Posterior vena cava (tissue), 2 donors: ENCODE measurements at regions not wholly inside any gene's neighbourhood (a gene's known extent, or its start where the extent isn't known, plus 50 kb on each side); places are given as distances from the start of the nearest gene placed in this dataset.
"Not testable (repeated sequence)": the region's sequence is repeated elsewhere in the genome, so short reads cannot be mapped to it uniquely, and the experiment has no call there.

Source experiments
- DNase-seq: peaks from one replicate; pipeline ENCODE4 v3.0.0-alpha.2; 2020; ENCODE audit warnings: low spot score
- intact Hi-C, 2 donors: fragments of 100-400 bp; cut with DNase I; formaldehyde crosslinking; loops; one replicate each; pipeline versions ENCODE4 v1.14.1 to v1.14.2; 2022 to 2023
- donor health status: DM: yes; HTN: yes; CAD: no.
- donor health status: DM: yes; HTN: yes; CAD: no.

DNA sequence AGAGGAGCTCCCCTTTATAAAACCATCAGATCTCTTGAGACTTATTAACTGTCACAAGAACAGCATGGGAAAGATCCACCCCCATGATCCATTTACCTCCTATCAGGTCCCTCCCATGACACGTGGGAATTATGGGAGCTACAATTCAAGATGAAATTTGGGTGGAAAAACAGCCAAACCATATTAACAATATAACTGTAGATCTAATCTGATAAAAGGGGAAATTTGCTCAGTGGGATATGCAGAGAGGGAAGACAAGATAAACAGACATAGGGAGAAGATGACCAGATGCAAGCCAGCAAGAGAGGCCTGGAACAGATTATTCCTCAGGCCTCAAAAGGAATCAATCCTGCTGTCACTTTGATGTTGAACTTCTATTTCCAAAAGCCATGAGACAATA, 841.5 kb downstream of the LRRIQ3 start:
- intact Hi-C loops, result no loop called here
- no peak for DNase-seq

DNA sequence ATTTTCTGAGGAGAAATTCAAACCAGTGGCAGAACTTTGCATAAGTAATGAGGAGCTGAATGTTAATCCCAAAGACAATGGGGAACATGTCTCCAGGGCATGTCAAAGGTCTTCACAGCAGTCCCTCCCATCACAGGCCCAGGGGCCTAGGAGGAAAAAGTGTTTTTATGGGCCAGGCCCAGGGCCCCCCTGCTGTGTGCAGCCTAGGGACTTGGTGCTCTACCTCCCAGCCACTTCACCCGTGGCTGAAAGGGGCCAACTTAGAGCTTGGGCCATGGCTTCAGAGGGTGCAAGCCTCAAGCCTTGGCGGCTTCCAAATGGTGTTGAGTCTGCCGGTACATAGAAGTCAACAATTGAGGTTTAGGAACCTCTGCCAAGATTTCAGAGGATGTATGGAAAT, 854.0 kb downstream of the LRRIQ3 start:
- intact Hi-C loops, result no loop called here
- peak; percentile 77 for DNase-seq

DNA sequence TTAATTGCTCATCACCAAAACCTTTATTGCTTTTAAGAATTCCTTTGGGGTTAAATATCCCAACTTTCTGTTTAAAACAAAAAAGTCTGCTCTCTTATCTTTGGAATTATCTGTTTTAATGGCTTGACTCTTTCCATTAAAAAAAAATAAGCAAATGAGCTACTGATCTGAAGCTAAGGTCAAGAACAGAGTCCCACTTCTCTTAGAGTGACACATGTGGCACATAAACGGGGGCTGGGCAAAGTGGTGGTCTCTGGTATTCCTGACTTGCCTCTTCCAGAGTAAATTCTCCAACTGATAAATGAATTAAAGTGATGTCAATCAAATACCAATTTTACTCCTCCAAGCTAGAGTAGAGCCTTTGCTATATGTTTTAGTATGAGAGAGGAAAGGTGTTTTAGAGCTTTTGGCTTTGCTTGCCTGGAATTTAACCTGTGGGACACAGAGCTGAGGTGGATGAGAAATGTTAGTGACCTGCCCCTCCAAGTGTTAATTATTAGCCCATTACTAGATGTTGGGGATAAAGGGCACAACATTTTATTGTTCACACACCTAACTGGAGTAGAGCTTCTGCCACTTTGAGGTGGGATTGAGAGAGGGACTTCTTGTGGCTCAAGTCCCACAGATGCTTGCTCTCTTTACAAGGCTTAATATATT, 864.0 kb downstream of the LRRIQ3 start:
- intact Hi-C loops, result no loop called here
- DNase-seq, result no peak

DNA sequence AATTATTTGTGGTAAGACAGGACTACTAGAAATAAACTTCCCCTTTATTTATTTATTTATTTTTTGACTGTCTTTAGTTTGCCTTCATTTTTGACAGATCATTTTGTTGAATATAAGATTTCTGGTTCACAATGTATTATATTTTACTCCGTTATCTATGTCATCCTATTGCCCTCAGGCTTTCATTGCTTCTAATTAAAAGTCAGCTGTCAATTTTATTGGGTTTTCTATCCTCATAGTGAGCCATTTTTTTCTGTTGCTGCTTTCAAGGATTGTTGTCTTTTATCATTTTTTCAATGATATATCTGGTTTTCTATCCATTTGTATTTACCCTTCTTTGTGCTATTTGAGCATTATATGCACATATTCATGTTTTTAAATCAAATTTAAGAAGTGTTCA, 866.2 kb downstream of the LRRIQ3 start:
- intact Hi-C loops, result no loop called here
- no peak for DNase-seq

DNA sequence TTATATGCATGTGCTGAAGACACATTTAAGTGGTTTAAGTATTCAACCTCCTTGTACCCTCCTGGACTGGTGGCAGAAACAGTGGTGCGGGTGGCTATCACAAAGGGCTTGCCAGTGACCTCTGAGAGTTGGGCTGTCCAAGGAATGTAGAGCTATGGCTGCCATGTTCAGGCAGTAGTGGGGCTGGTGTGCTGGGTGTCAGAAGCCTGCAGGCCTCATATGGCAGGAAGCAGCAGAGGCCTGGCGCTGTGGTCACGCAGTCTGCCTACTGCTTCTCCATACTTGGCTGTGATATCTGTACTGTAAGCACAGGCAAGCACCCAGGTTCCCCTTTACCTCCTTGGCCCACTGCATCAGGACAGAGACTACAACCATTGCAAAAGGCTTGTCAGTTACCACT, 870.0 kb downstream of the LRRIQ3 start:
- intact Hi-C loops, result no loop called here
- DNase-seq, result no peak

DNA sequence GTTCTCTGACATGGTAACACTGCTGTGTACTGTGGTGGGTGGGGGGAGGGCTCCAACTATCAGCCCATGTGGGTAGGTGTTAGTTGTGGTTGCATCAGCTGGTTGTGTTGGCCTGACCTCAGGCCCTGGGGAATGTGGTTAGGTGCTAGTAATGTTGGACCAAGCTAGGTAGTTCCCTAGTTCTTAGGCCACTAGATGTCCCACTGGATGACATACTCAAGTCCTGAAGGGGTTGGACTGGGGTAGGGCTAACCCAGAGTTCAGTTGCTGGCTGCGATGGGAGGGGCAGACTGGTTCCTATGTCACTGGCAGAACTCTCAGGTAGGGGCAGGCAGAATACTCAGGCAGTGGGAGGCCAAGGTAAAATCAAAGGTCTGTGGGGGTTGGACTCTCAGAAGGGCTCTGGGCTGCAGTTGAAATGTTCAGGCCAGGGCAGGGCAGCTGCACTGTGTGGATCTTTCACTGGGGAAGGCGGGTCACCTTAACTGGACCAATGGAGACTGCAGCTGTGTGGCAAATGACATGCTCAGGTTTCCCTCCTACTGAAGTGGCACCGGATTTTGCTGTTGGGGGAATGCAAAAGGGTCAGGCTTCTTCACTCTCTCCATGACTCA, 870.7 kb downstream of the LRRIQ3 start:
- intact Hi-C loops, result no loop called here
- DNase-seq, result no peak

DNA sequence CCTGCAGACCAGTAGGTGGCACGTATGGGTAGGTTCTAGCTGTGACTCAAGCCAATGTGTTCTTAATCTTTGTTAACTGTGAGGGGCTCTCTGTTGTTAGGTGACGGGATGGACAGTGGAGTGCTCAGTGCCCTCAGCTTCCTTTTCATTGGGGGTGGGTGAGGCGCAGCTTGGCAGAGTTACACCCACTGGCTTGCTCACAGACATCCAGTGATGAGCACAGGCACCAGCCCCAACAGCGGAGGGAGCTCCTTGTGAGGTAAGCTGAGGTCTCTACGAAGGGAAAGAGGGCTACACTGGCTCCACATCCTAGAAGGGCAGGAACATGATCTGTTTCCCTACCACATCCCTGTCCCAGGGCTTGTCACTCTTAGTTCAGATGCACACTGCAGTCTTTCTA, 871.3 kb downstream of the LRRIQ3 start:
- intact Hi-C loops, result no loop called here
- peak; percentile 66 for DNase-seq

DNA sequence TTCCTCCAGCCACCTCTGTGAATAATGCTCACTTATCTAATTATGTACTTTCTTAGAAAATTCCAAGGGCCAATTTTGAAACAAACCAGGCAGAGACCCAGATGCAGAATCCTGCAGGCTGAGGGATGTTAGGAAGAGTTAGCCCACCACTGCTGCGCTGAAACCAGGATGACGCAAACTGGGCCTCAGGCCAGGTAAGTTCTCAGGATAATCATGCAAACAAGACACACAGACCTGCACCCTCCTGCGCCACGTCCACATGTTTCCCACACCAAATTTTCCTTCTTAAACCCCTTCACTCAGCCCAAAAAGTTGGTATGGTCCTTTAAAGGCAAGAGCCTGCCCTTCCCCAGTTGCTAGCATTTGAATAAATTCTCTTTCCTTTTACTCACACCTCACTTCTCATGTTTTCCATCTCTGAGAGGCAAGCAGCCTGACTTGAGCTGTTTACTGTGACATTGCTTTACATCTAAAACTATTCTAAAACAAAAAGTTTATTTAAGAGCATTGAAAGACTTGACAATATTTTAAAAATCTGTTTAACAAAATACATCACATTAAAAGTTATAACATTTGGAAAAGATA, 887.1 kb downstream of the LRRIQ3 start:
- no peak for DNase-seq
- intact Hi-C loops, result no loop called here

DNA sequence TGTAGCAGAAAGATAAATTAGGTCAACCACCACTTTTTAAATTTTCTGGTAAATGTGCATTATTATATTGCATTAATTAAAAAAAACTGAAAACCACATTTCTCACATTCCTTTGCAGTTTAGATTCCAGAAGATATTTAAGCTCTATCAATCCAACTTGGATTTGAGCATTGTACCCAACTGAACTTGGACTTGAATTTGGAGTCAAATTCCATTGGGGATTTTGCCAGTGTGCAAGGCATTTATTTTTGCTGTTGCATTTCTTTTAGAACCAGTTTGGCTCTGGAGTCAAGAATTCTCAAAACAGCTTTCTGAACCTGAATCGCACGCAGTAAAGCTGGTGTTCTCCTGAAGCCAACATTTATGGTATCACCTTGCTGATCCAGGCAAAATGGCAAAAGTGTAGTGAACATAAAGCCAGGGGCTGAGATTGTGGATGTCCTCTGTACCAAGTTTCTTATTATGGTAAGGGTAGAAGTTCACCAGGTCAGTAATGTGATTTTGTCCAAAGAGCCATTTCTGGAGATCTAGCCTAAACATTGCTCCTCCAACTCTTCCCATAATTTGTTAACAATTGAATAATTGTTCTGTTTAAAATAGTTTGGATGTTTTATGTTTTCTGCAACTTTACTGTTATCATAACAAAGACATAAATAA, 890.9 kb downstream of the LRRIQ3 start:
- no peak for DNase-seq
- intact Hi-C loops, result no loop called here

DNA sequence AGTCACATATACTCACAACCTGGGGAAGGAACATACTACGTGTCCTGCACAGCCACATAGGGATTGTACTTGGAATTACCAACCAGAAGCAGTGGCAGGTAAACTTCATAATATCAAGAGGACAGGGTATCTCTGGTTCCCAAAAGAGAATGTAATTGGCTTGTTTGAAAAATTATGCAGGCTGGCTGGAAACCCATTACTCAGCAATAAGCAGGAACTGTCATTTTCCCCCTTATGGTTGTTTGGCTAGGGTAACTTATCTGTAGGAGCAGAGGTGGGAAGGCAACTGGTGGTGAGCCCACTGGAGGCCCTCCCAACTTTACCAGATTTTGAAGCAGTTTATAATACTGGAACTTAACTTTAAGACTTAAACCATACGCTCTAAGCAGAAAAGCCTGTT, 924.1 kb downstream of the LRRIQ3 start:
- no peak for DNase-seq
- intact Hi-C loops, result no loop called here

DNA sequence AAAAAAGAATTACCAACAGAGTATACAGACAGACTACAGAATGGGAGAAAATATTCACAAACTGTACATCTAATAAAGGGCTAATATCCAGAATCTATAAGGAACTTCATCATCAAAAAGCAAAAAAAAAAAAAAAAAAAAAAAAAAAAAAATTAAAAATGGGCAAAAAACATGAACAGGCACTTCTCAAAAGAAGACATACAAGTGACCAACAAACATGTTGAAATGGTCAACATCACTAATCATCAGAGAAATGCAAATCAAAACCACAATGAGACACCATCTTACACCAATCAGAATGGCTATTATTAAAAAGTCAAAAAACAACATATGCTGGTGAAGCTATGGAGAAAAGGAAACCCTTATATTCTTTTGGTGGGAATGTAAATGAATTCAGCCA, 952.8 kb downstream of the LRRIQ3 start:
- DNase-seq, intact Hi-C loops: not testable (repeated sequence)

DNA sequence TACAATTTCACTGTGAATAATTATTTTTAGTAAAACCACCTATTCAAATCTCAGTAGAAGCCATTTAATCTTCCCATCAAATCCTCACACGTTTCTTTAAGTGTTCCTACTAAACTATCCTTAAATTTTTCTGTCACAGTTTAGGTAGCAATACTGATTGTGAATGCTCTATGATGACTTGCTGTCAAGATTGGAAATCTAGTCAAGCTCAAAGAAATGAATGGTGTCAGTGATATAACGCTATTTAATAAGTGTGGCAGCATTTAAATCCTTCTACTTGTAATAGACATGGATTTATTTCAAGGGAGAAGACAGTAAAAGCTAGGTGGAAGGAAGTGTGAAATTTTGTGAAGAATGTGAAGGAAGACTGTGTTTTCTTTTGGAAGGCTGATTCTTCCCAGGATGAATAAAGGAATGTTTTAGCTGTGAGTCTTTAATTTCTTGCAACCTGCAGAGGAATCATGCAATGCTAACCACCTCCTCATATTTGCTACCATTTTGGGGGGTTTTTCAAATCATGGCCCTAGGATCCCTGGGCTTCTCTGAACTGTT, 936.7 kb upstream of the NEGR1 start:
- DNase-seq, result no peak
- intact Hi-C loops, result no loop called here

DNA sequence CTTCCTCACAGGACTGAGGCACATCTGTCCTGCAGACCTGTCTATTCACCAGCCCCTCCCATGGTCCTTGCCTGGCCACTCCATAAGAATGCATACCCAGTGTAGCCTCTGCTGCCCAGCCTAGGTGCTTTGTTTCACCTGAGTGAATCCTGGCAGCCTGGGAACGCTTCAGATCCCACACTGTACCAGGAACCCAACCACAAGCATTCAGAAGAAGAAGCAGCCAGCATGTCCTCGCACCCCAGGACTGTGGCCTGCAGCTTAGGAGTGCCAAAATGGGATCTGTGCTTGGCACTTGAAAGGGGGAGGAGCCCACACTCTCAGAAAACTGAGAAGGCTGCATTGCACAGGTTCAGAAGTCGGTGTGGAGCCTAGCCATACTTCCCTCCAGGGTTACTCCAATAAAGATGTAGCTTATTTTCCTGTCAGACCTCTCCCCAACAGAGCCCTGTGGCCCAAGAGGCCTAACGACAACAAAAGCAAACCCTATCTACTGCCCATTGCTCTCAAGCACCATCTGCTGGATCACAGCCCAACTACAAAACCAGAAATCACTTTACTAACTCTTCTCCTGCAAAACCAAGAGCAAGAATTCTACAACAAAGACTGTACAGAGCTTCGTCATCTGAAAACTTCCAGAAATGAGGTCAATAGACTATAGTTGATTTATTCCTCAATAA, 923.1 kb upstream of the NEGR1 start:
- DNase-seq, result no peak
- intact Hi-C loops, result no loop called here

DNA sequence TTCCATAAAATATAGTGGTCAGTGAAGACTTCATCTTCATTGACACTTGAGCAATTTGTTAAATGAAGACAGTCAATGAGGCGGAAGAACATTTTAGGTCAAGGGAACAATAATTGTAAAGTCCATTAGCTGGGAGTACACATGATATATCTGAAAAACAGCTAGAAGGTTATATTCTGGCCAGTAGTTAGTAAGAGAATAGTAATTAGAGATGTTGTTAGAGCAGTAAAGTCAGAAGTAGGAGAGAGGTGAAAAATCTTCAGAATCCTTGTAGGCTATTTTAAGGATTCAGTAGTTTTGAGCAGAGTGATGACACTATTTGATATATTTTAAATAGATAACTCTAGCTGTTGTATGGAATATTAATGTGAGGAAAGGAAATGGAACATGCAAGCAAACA, 915.6 kb upstream of the NEGR1 start:
- intact Hi-C loops, result no loop called here
- DNase-seq, result no peak

DNA sequence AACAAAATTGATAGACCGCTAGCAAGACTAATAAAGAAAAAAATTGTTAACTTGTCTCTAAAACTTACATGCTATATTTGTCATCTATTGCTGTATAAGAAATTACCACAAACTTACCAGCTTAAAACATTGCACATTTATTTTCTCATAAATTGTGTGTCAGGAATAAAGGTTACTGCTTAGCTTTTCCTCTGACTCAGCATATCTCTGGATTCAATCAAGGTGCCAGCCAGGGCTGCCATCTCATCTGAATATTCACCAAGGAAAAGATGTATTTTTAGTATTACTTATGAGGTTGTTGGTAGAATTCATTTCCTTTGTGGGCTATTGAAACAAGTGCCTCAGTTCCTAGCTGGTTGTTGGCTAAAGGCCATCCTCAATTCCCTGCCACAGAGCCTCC, 912.6 kb upstream of the NEGR1 start:
- DNase-seq, result no peak
- intact Hi-C loops, result no loop called here

DNA sequence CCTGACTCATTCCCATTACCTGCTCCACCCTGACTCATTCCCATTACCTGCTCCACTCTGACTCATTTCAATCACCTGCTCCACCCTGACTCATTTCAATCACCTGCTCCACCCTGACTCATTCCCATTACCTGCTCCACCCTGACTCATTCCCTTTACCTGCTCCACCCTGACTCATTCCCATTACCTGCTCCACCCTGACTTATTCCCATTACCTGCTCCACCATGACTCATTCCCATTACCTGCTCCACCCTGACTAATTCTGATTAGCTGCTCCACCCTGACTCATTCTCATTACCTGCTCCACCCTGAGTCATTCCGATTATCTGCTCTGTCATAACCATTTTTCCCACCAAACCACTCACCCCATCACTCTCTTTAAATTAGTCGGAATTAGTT, 901.2 kb upstream of the NEGR1 start:
- DNase-seq, intact Hi-C loops: not testable (repeated sequence)

DNA sequence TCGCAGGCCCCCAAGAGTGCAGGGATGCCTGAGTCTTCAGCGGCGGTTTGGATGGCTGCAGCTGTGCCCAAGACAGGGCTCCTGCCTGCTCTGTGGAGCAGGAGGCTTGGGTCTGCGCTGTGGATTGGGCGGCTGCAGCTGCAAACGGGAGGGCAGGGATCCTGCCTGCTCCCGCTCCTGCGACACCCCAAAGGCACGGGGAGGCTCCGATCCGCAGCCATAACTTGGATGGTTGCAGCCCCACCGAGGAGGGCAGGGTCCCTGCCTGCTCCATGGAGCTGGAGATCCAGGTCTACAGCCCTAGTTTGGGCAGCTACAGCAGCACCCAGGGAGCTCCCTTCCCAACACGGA, 898.8 kb upstream of the NEGR1 start:
- intact Hi-C loops, result no loop called here
- DNase-seq, result peak; percentile 81

DNA sequence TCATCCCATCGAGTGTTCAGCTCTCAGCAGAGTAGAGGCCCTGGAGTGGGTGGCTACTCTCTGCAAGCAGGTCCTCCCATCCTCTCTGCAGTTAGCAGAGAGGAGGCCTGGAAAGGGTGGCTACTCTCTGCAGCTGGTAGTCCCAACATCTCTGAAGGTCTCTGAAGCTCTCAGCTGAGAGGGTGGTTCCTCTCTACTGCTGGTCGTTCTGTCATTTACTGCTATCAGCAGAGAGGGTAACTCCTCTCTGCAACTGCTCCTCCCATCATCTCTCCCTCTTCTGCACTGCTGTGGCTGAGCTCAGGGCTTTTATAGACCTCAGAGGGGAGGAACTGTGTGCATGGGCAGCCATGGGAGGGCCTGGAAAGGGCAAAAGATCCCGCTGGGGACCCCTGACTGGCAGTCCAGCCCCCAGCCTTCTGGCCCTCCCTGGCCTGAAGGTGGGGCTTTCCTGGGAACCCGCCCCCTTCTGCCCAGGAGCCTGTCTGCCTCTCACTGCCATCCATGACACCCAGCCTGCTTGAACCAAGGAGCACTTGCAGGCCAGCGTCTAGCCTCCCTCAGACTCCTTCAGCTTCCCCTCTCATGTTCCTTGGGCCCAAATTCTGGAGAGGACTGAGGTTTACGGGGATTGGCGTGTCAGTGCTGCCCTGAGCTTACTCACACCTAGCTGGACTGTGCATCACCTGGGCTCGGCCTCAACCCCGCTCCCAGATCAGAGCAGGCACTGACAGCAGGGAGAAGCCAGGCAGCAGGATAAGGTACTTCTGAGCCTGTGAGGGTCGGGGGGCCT, 898.3 kb upstream of the NEGR1 start:
- intact Hi-C loops, result no loop called here
- no peak for DNase-seq

DNA sequence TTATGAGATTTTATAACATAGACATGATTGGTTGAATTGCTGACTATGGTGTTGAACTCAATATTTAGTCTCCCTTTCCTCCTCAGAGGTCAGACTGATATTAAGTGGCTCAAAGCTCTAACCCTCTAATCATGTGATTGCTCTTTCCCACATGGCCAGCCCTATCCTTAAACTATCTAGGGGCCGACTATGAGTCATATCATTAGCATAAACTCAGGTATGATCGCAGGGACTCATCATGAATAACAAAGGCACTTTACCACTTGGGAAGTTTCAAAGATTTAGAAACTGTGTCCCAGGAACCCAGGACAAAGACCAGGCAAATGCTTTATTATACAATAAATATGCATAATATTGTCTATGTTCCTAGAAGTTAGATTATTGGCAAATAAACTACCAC, 894.6 kb upstream of the NEGR1 start:
- DNase-seq, result no peak
- intact Hi-C loops, result no loop called here
